ENCODE measurements at regions not wholly inside any gene's neighbourhood (a gene's known extent, or its start where the extent isn't known, plus 50 kb on each side); places are given as distances from the start of the nearest gene placed in this dataset.

DNA sequence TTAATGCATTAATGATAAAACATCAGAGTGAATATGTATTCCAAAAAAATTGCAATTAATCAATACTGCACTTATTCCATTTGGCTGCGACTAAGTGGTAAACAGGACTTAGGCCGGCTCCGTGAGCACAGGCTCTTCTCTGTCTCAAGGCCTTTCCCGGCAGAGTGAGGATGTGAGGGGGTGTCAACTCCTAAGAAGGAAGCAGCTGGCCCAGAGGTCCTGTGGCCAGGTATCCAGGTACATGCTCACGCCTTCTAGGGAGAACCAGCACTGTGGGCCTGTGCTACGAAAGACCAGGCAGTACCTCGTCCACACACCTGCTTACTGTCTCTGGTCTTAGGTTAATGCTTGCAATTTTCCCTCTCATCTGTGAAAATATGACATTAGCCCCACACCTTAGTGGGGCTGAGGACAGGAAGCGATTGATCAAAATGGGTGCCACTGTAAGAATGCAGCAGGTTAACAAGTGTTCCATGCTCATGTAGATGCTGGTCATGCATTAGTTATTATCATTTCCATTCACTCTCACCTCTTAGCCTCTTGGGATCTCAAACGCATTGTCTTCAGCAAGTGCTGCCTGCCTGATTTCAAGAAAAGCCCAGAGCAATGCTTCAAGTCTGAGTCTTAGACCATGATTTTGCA, 175.3 kb downstream of the ABHD5 start:
- no peaks in the 10 kb centered on the region for H3K79me2 ChIP-seq (ENCODE audit: control insufficient read depth, insufficient read depth, low read length, unreplicated experiment)

DNA sequence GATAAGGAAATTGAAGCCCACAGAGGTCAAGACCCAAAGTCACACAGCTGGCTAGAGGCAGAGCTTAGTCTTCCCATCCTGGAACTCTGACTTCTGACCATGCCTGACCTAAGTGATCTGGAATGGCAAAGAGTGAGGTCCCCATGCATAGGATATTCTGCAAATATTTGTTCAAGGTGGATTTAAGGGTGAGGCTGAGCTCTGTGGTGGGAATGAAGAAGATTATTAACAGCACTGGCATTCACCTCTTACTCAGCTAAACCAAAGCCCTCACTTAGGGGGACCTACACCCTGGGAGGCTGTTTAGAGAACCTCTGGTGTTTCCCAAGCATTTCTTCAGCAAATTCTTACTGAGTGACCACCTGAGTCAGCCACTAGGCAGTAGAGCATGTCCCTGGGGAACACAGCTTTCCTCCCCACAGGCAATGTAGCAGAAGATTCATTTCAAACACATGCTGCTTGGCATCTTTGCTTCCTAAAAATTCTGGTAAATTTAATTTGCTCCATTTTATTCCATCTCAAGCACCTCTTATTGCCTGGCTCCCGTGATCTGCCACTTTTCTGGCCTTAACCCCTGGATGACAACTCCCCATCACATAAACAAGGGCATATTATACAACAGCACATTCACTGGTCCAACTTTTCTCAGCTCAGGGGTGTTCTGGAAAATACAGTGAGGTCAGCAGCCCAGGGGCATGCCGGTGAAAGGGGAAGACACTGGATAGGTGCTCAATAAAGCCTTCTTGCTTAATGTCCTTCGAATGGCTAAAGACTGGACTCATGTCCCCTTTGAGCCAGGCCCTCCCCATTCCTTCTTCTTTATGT, 176.0 kb downstream of the ABHD5 start:
- Histone ChIP-seq H3K4me1 (ENCODE audit: control insufficient read depth, insufficient read depth, low read length, unreplicated experiment) (peaks cover 56% of the 10 kb centered on the region), H3K27ac (ENCODE audit: low read depth, low read length) (peak overlapping the region; percentile 91), H3K4me3 (ENCODE audit: low read depth, low read length) (0 out of 2 replicates have a peak overlapping the region, but pooled peaks have one; percentile 0), H3K36me3 (ENCODE audit: insufficient read depth, low read length) (no peaks in the 10 kb centered on the region), H3K27me3 (ENCODE audit: insufficient read depth, low read length) (no peaks in the 10 kb centered on the region), H2AFZ (ENCODE audit: low read length, unreplicated experiment) (no peak overlapping the region), H3K79me2 (ENCODE audit: control insufficient read depth, insufficient read depth, low read length, unreplicated experiment) (no peaks in the 10 kb centered on the region)

More for the DNA sequence above, 175.3 kb downstream of the ABHD5 start:
- H2AFZ ChIP-seq (ENCODE audit: low read length, unreplicated experiment) = no peak overlapping the region
- H3K36me3 ChIP-seq (ENCODE audit: insufficient read depth, low read length) = no peaks in the 10 kb centered on the region
- H3K27me3 ChIP-seq (ENCODE audit: insufficient read depth, low read length) = no peaks in the 10 kb centered on the region
- H3K27ac ChIP-seq (ENCODE audit: low read depth, low read length) = peak overlapping the region; percentile 91
- peaks cover 48% of the 10 kb centered on the region for H3K4me1 ChIP-seq (ENCODE audit: control insufficient read depth, insufficient read depth, low read length, unreplicated experiment)
- H3K4me3 ChIP-seq (ENCODE audit: low read depth, low read length) = no peak overlapping the region

GRCh38 chr3:43867436-43868072, 176.8 kb downstream of the ABHD5 start:
- Histone ChIP-seq H3K27me3 (ENCODE audit: insufficient read depth, low read length) (no peaks in the 10 kb centered on the region), H3K36me3 (ENCODE audit: insufficient read depth, low read length) (no peaks in the 10 kb centered on the region), H3K4me1 (ENCODE audit: control insufficient read depth, insufficient read depth, low read length, unreplicated experiment) (peaks cover 64% of the 10 kb centered on the region), H3K79me2 (ENCODE audit: control insufficient read depth, insufficient read depth, low read length, unreplicated experiment) (no peaks in the 10 kb centered on the region), H3K27ac (ENCODE audit: low read depth, low read length) (peak overlapping the region; percentile 91), H2AFZ (ENCODE audit: low read length, unreplicated experiment) (no peak overlapping the region), H3K4me3 (ENCODE audit: low read depth, low read length) (no peak overlapping the region)

GRCh38 chr3:43869491-43869890, 178.8 kb downstream of the ABHD5 start:
- Histone ChIP-seq H2AFZ (ENCODE audit: low read length, unreplicated experiment) (no peak overlapping the region), H3K27me3 (ENCODE audit: insufficient read depth, low read length) (no peaks in the 10 kb centered on the region), H3K36me3 (ENCODE audit: insufficient read depth, low read length) (no peaks in the 10 kb centered on the region), H3K4me1 (ENCODE audit: control insufficient read depth, insufficient read depth, low read length, unreplicated experiment) (peaks cover 83% of the 10 kb centered on the region), H3K27ac (ENCODE audit: low read depth, low read length) (peak overlapping the region; percentile 87), H3K4me3 (ENCODE audit: low read depth, low read length) (no peak overlapping the region), H3K79me2 (ENCODE audit: control insufficient read depth, insufficient read depth, low read length, unreplicated experiment) (no peaks in the 10 kb centered on the region)

DNA sequence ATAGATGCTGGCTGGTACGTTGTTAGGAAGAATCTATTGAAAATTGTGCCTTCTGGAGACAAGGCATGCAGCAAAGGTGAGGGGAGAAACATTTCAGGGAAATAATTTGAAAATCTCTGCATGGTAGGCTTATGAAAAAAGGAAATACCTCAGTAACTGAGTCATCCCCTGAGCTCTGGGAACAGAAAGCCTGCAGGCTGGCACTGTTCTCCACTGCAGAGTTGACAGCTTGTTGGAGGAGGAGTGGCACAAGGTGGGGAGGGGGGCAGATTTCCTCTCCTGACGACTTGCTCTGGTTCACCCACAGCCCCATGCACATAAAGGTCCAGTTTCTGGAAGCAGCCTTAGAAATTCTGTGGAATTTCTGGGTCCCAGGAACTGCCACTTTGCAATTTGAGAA, 179.4 kb downstream of the ABHD5 start:
- H2AFZ ChIP-seq (ENCODE audit: low read length, unreplicated experiment) = no peak overlapping the region
- H3K27ac ChIP-seq (ENCODE audit: low read depth, low read length) = peak overlapping the region; percentile 87
- H3K4me3 ChIP-seq (ENCODE audit: low read depth, low read length) = peak overlapping the region; percentile 13; the same call in 1 of the 2 replicates
- no peaks in the 10 kb centered on the region for H3K79me2 ChIP-seq (ENCODE audit: control insufficient read depth, insufficient read depth, low read length, unreplicated experiment)
- no peaks in the 10 kb centered on the region for H3K36me3 ChIP-seq (ENCODE audit: insufficient read depth, low read length)
- H3K27me3 ChIP-seq (ENCODE audit: insufficient read depth, low read length) = no peaks in the 10 kb centered on the region
- H3K4me1 ChIP-seq (ENCODE audit: control insufficient read depth, insufficient read depth, low read length, unreplicated experiment) = peaks cover 89% of the 10 kb centered on the region

DNA sequence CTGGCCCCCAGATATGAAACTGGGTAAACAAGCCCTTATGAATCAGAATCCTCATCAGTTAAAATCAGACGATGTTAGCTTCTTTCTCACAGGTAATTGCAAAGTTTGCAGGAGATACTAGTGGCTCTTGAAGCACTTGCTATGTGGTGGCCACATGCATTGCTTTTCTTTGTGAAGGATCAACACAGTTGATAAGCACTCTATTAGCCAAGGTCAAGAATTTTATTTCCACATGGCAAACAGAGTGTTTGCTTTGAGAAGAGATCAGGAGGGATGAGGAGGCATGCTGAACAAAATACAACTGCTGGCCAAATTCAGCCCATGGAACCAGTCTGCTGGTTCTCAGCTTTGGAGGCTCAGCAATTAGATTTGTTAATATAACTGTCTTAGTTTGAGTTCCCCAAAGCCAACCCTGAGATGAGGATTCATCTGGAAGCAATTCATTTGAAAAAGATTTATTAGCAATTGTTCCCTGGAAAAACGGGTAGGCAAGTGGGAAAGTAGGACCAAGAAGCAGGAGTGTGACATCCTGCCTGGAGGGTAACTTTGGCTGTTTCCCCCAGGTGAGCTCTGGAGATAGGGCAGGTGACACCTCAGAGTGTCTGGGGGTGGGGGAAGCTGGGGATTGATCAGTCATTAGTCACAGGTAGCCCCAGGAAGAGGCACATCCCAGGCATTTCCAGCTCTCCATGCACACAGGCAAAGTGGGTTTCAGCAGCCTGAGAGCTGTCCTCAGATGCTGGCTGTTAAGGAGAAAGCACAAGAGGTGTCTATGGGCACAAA, 180.3 kb downstream of the ABHD5 start:
- Histone ChIP-seq H2AFZ (ENCODE audit: low read length, unreplicated experiment) (peak overlapping the region; percentile 56), H3K36me3 (ENCODE audit: insufficient read depth, low read length) (no peaks in the 10 kb centered on the region), H3K4me1 (ENCODE audit: control insufficient read depth, insufficient read depth, low read length, unreplicated experiment) (peaks cover 82% of the 10 kb centered on the region), H3K79me2 (ENCODE audit: control insufficient read depth, insufficient read depth, low read length, unreplicated experiment) (no peaks in the 10 kb centered on the region), H3K4me3 (ENCODE audit: low read depth, low read length) (peak overlapping the region; percentile 13; the same call in 1 of the 2 replicates), H3K27ac (ENCODE audit: low read depth, low read length) (peak overlapping the region; percentile 87), H3K27me3 (ENCODE audit: insufficient read depth, low read length) (no peaks in the 10 kb centered on the region)

DNA sequence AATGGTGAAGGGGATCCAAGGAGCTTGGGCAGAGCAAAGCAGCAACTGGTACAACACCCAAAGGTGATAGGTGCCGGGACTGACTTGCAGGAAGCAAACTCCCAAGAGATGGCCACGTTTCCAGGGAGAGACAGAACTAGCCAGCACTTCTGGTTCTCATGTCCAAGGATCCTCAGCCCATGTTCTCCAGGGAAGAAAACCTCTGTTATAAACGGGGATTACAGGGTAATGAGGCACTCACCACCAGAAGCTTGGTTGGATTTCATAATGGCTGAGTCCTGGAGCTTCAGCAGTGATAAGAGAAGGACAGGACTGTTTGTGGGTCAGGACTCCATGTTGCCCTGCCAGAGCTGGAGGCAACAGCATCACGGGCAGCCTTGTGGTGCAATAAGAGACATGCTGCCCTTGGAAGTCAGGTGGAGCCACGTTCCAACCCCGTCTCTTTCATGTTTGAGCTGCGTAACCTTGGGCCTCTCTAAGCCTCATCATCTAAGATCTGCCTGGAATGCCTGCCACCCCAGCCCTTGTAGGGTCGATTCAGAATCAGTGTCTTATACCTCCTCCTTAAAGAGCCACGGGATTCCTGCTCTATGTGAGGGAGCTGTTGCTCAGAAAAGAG, 181.0 kb downstream of the ABHD5 start:
- peak overlapping the region; percentile 87 for H3K27ac ChIP-seq (ENCODE audit: low read depth, low read length)
- H3K27me3 ChIP-seq (ENCODE audit: insufficient read depth, low read length) = no peaks in the 10 kb centered on the region
- H3K4me3 ChIP-seq (ENCODE audit: low read depth, low read length) = peak overlapping the region; percentile 12; the same call in 1 of the 2 replicates
- H3K36me3 ChIP-seq (ENCODE audit: insufficient read depth, low read length) = no peaks in the 10 kb centered on the region
- H2AFZ ChIP-seq (ENCODE audit: low read length, unreplicated experiment) = peak overlapping the region; percentile 56
- H3K79me2 ChIP-seq (ENCODE audit: control insufficient read depth, insufficient read depth, low read length, unreplicated experiment) = no peaks in the 10 kb centered on the region
- H3K4me1 ChIP-seq (ENCODE audit: control insufficient read depth, insufficient read depth, low read length, unreplicated experiment) = peaks cover 75% of the 10 kb centered on the region

DNA sequence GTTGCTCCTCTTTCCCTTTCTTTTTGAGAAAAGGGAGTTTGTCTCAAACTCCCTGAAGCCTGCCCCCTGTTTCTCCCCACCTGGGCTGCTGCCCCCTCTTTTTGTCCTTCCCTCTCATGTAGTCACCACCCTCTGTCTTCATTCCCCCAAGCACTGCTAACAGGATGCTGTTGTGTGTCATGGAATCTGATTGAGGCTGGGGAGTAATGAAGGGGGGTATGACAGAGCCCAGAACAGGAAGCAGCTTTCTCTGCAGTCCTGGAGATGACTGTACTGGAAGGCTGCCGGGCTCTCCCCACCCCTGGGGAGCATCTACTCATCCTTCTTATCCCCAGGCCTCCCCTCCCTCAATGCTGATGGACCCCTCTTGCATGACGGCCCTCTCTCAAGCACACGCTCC, 181.6 kb downstream of the ABHD5 start:
- H3K4me3 ChIP-seq (ENCODE audit: low read depth, low read length) = peak overlapping the region; percentile 12; the same call in 1 of the 2 replicates
- no peaks in the 10 kb centered on the region for H3K27me3 ChIP-seq (ENCODE audit: insufficient read depth, low read length)
- no peak overlapping the region for H2AFZ ChIP-seq (ENCODE audit: low read length, unreplicated experiment)
- no peaks in the 10 kb centered on the region for H3K79me2 ChIP-seq (ENCODE audit: control insufficient read depth, insufficient read depth, low read length, unreplicated experiment)
- no peaks in the 10 kb centered on the region for H3K36me3 ChIP-seq (ENCODE audit: insufficient read depth, low read length)
- H3K4me1 ChIP-seq (ENCODE audit: control insufficient read depth, insufficient read depth, low read length, unreplicated experiment) = peaks cover 70% of the 10 kb centered on the region
- H3K27ac ChIP-seq (ENCODE audit: low read depth, low read length) = peak overlapping the region; percentile 87

DNA sequence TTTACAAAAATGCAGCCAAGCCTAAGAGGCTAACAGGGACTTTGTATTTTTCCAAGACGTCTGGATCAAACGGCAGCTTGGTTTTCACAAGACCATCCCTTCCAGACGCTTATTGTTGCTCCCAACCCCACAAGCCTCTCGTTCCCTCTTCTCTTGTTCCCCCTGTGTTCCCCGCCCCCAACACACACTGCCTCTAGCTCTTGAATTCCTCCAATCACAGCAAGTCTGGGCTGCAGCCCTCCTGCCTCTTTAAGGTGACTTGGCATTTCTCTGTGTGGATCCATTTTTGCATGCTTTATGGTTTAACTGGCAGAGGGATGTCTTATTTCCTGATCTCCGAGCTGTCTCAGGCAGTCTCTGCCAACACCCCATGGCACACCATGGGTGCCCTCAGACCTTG, 182.2 kb downstream of the ABHD5 start:
- Histone ChIP-seq H3K4me1 (ENCODE audit: control insufficient read depth, insufficient read depth, low read length, unreplicated experiment) (peaks cover 65% of the 10 kb centered on the region), H2AFZ (ENCODE audit: low read length, unreplicated experiment) (peak overlapping the region; percentile 68)

DNA sequence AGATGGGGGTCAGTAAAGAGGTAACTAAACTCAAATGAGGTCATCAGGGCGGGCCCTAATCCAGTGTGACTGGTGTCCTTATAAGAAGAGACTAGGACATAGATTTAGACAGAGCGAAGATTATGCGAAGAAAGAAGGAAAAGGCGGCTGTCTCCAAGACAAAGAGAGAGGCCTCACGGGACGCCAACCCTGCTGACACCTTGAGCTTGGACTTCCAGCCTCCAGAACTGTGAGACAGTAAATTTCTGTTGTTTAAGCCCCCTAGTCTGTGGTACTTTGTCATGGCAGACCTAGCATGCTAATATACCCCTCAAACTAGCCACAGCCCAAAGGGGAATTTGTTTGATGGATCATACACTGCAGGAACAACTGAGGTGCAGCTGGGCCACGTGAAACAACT, 183.0 kb downstream of the ABHD5 start:
- Histone ChIP-seq H3K36me3 (ENCODE audit: insufficient read depth, low read length) (no peaks in the 10 kb centered on the region), H3K27ac (ENCODE audit: low read depth, low read length) (peak overlapping the region; percentile 87), H2AFZ (ENCODE audit: low read length, unreplicated experiment) (peak overlapping the region; percentile 54), H3K79me2 (ENCODE audit: control insufficient read depth, insufficient read depth, low read length, unreplicated experiment) (no peaks in the 10 kb centered on the region), H3K27me3 (ENCODE audit: insufficient read depth, low read length) (no peaks in the 10 kb centered on the region), H3K4me3 (ENCODE audit: low read depth, low read length) (no peak overlapping the region), H3K4me1 (ENCODE audit: control insufficient read depth, insufficient read depth, low read length, unreplicated experiment) (peaks cover 63% of the 10 kb centered on the region)

More for the DNA sequence above, 182.2 kb downstream of the ABHD5 start:
- Histone ChIP-seq H3K27me3 (ENCODE audit: insufficient read depth, low read length) (no peaks in the 10 kb centered on the region), H3K79me2 (ENCODE audit: control insufficient read depth, insufficient read depth, low read length, unreplicated experiment) (no peaks in the 10 kb centered on the region), H3K4me3 (ENCODE audit: low read depth, low read length) (no peak overlapping the region), H3K27ac (ENCODE audit: low read depth, low read length) (peak overlapping the region; percentile 87), H3K36me3 (ENCODE audit: insufficient read depth, low read length) (no peaks in the 10 kb centered on the region)

All from ACC112 (cell line).